MM.1S (cell line): ENCODE measurements at regions not wholly inside any gene's neighbourhood (a gene's known extent, or its start where the extent isn't known, plus 50 kb on each side); places are given as distances from the start of the nearest gene placed in this dataset.

Experiments
- DNase-seq: peaks from one replicate; pipeline ENCODE4 v3.0.0-alpha.2; 2015
- H2AFZ ChIP-seq: fragments of 300-600 bp; sonication (generic); 2 replicates; pipeline ENCODE4 v1.6.0; 2016; ENCODE audit warnings: antibody characterized with exemption, low read length
- H3F3A ChIP-seq: fragments of 300-600 bp; sonication (generic); 2 replicates; pipeline ENCODE4 v1.6.1; 2016; ENCODE audit warnings: mild to moderate bottlenecking, antibody characterized with exemption, low read length, moderate library complexity, mixed read lengths; ENCODE audit not compliant: insufficient read depth
- H3K27ac ChIP-seq: fragments of 300-600 bp; sonication (generic); 2 replicates; pipeline ENCODE4 v1.5.1; 2016; ENCODE audit warnings: mild to moderate bottlenecking, low read length
- H3K27me3 ChIP-seq: fragments of 300-600 bp; sonication (generic); replicated peaks from 2 replicates; pipeline ENCODE4 v1.6.0; 2016; ENCODE audit warnings: low read length; ENCODE audit not compliant: insufficient read depth
- H3K36me3 ChIP-seq: fragments of 300-600 bp; sonication (generic); replicated peaks from 2 replicates; pipeline ENCODE4 v1.6.1; 2016; ENCODE audit warnings: mild to moderate bottlenecking, low read length, mixed read lengths; ENCODE audit not compliant: insufficient read depth
- H3K4me1 ChIP-seq: fragments of 300-600 bp; sonication (generic); 2 replicates; pipeline ENCODE4 v1.6.1; 2016; ENCODE audit warnings: low read length, mixed read lengths
- H3K4me2 ChIP-seq: fragments of 300-600 bp; sonication (generic); 2 replicates; pipeline ENCODE4 v1.6.0; 2016; ENCODE audit warnings: low read depth, low read length
- H3K4me3 ChIP-seq: fragments of 300-600 bp; sonication (generic); 2 replicates; pipeline ENCODE4 v1.5.1; 2016; ENCODE audit warnings: low read length, mixed read lengths
- H3K79me2 ChIP-seq: fragments of 300-600 bp; sonication (generic); 2 replicates; pipeline ENCODE4 v1.6.1; 2016; ENCODE audit warnings: mixed run types, low read length, mixed read lengths
- H3K9ac ChIP-seq: fragments of 300-600 bp; sonication (generic); 2 replicates; pipeline ENCODE4 v1.6.1; 2016; ENCODE audit warnings: low read length, mixed read lengths
- H3K9me2 ChIP-seq: fragments of 300-600 bp; sonication (generic); replicated peaks from 2 replicates; pipeline ENCODE4 v1.6.1; 2016; ENCODE audit warnings: mild to moderate bottlenecking, low read length, mixed read lengths; ENCODE audit not compliant: insufficient read depth
- H3K9me3 ChIP-seq: fragments of 300-600 bp; sonication (generic); replicated peaks from 2 replicates; pipeline ENCODE4 v1.6.1; 2016; ENCODE audit warnings: mild to moderate bottlenecking, low read length, mixed read lengths; ENCODE audit not compliant: insufficient read depth
- H4K20me1 ChIP-seq: fragments of 300-600 bp; sonication (generic); 2 replicates; pipeline ENCODE4 v1.6.1; 2016; ENCODE audit warnings: mild to moderate bottlenecking, low read length, moderate library complexity, mixed read lengths; ENCODE audit not compliant: insufficient read depth
- CTCF ChIP-seq: fragments of 300-600 bp; sonication (generic); IDR thresholded peaks from 2 replicates; pipeline ENCODE4 v1.5.1; 2016; ENCODE audit warnings: antibody characterized with exemption, low read length, mixed read lengths
- EZH2 ChIP-seq: fragments of 300-600 bp; sonication (generic); optimal IDR thresholded peaks from 2 replicates; pipeline ENCODE3; 2017; ENCODE audit warnings: low read depth, mild to moderate bottlenecking, antibody characterized with exemption, low read length, mixed read lengths
- EZH2phosphoT487 ChIP-seq: fragments of 300-600 bp; sonication (generic); IDR thresholded peaks from 2 replicates; pipeline ENCODE4 v1.6.1; 2018; ENCODE audit warnings: antibody characterized with exemption, low read length

- no peaks in the 10 kb centered on the region for H3K36me3 ChIP-seq
- H3K9ac ChIP-seq: no peak overlapping the region
- H3K4me3 ChIP-seq: no peak overlapping the region
- no peaks in the 10 kb centered on the region for H3K9me2 ChIP-seq
- no peak overlapping the region for H3K27ac ChIP-seq
- no peak overlapping the region for H2AFZ ChIP-seq
- no peaks in the 10 kb centered on the region for H4K20me1 ChIP-seq
- H3K4me2 ChIP-seq: no peak overlapping the region
- no peaks in the 10 kb centered on the region for H3K4me1 ChIP-seq
- no peaks in the 10 kb centered on the region for H3K79me2 ChIP-seq
- H3K9me3 ChIP-seq: no peaks in the 10 kb centered on the region
- no peaks in the 10 kb centered on the region for H3K27me3 ChIP-seq
- DNase-seq: no peak
- TF ChIP-seq EZH2phosphoT487 (no peak), EZH2 (no peak), CTCF (no peak)
- H3F3A ChIP-seq: no peaks in the 10 kb centered on the region
These were observed 1140.4 kb downstream of the EFNB2 start for GRCh38 chr13:105395041-105395440.

DNA sequence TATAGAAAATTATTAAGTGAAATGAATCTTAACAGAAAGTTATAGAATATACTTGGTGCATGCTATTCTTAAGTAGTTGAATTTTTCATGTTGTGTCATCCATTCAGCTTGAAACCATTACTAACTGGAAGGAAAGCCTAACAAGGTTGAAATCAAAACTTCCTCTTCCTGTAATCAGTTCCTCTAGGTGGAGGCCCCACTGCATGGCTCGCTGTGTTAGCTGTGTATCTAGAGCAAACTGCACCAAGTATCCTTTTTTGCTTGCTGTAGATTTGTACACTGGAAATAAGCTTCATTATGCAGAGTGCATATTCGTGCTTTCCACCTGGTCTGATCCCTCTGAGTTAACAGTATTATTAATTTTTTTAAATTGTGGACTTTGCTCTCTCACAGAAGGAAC, 1146.1 kb downstream of the EFNB2 start:
- TF ChIP-seq CTCF: no peak
- no peak for TF ChIP-seq EZH2phosphoT487
- no peak for TF ChIP-seq EZH2
- no peaks in the 10 kb centered on the region for H3K4me1 ChIP-seq
- H3K4me3 ChIP-seq: no peak overlapping the region
- no peaks in the 10 kb centered on the region for H3K27me3 ChIP-seq
- no peak overlapping the region for H3K27ac ChIP-seq
- no peak overlapping the region for H3K4me2 ChIP-seq
- H4K20me1 ChIP-seq: no peaks in the 10 kb centered on the region
- no peak overlapping the region for H3K9ac ChIP-seq
- no peak for DNase-seq
- H3K9me3 ChIP-seq: no peaks in the 10 kb centered on the region
- H3K9me2 ChIP-seq: no peaks in the 10 kb centered on the region
- no peaks in the 10 kb centered on the region for H3K79me2 ChIP-seq
- no peaks in the 10 kb centered on the region for H3F3A ChIP-seq
- no peaks in the 10 kb centered on the region for H3K36me3 ChIP-seq
- H2AFZ ChIP-seq: no peak overlapping the region

GRCh38 chr13:105377452-105377851, 1158.0 kb downstream of the EFNB2 start:
- Histone ChIP-seq H3K9me2 (no peaks in the 10 kb centered on the region), H3F3A (no peaks in the 10 kb centered on the region), H2AFZ (no peak overlapping the region), H3K9ac (no peak overlapping the region), H3K9me3 (no peaks in the 10 kb centered on the region), H3K4me3 (no peak overlapping the region), H3K36me3 (no peaks in the 10 kb centered on the region), H3K4me2 (no peak overlapping the region), H4K20me1 (no peaks in the 10 kb centered on the region), H3K79me2 (no peaks in the 10 kb centered on the region), H3K27ac (no peak overlapping the region), H3K4me1 (no peaks in the 10 kb centered on the region), H3K27me3 (no peaks in the 10 kb centered on the region)
- TF ChIP-seq EZH2 (no peak), CTCF (no peak), EZH2phosphoT487 (no peak)
- DNase-seq: no peak
